ENCODE measurements at regions not wholly inside any gene's neighbourhood (a gene's known extent, or its start where the extent isn't known, plus 50 kb on each side); places are given as distances from the start of the nearest gene placed in this dataset.

GRCh38 chr7:68200051-68200670 is 1203.5 kb downstream of the TYW1 start:
- TF ChIP-seq, protein P1, sequence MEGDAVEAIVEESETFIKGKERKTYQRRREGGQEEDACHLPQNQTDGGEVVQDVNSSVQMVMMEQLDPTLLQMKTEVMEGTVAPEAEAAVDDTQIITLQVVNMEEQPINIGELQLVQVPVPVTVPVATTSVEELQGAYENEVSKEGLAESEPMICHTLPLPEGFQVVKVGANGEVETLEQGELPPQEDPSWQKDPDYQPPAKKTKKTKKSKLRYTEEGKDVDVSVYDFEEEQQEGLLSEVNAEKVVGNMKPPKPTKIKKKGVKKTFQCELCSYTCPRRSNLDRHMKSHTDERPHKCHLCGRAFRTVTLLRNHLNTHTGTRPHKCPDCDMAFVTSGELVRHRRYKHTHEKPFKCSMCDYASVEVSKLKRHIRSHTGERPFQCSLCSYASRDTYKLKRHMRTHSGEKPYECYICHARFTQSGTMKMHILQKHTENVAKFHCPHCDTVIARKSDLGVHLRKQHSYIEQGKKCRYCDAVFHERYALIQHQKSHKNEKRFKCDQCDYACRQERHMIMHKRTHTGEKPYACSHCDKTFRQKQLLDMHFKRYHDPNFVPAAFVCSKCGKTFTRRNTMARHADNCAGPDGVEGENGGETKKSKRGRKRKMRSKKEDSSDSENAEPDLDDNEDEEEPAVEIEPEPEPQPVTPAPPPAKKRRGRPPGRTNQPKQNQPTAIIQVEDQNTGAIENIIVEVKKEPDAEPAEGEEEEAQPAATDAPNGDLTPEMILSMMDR (conservative IDR thresholded peaks at IDR 0.05; ENCODE audit: low read depth in 2 of 2), result no peak
- TF ChIP-seq ETS1 (IDR thresholded peaks at IDR 0.05), result no peak
- no peak for TF ChIP-seq EZH2phosphoT487 (IDR thresholded peaks at IDR 0.05; ENCODE audit: unreplicated experiment)
- no peak for TF ChIP-seq EZH2 (IDR thresholded peaks at IDR 0.05; ENCODE audit: low read depth, unreplicated experiment)
- TF ChIP-seq REST (IDR thresholded peaks at IDR 0.05; ENCODE audit: unreplicated experiment), result no peak
- no peak for TF ChIP-seq POLR2AphosphoS5 (IDR thresholded peaks at IDR 0.05; ENCODE audit: low read depth)
- no peak for TF ChIP-seq ZNF114 (CRISPR knock-in tag; IDR thresholded peaks at IDR 0.05)
- no peak for TF ChIP-seq NANOG (IDR thresholded peaks at IDR 0.05; ENCODE audit: borderline replicate concordance)
- TF ChIP-seq CREB1 (CRISPR knock-in tag; IDR thresholded peaks at IDR 0.05; ENCODE audit: low read depth), result no peak
- TF ChIP-seq, protein P2, sequence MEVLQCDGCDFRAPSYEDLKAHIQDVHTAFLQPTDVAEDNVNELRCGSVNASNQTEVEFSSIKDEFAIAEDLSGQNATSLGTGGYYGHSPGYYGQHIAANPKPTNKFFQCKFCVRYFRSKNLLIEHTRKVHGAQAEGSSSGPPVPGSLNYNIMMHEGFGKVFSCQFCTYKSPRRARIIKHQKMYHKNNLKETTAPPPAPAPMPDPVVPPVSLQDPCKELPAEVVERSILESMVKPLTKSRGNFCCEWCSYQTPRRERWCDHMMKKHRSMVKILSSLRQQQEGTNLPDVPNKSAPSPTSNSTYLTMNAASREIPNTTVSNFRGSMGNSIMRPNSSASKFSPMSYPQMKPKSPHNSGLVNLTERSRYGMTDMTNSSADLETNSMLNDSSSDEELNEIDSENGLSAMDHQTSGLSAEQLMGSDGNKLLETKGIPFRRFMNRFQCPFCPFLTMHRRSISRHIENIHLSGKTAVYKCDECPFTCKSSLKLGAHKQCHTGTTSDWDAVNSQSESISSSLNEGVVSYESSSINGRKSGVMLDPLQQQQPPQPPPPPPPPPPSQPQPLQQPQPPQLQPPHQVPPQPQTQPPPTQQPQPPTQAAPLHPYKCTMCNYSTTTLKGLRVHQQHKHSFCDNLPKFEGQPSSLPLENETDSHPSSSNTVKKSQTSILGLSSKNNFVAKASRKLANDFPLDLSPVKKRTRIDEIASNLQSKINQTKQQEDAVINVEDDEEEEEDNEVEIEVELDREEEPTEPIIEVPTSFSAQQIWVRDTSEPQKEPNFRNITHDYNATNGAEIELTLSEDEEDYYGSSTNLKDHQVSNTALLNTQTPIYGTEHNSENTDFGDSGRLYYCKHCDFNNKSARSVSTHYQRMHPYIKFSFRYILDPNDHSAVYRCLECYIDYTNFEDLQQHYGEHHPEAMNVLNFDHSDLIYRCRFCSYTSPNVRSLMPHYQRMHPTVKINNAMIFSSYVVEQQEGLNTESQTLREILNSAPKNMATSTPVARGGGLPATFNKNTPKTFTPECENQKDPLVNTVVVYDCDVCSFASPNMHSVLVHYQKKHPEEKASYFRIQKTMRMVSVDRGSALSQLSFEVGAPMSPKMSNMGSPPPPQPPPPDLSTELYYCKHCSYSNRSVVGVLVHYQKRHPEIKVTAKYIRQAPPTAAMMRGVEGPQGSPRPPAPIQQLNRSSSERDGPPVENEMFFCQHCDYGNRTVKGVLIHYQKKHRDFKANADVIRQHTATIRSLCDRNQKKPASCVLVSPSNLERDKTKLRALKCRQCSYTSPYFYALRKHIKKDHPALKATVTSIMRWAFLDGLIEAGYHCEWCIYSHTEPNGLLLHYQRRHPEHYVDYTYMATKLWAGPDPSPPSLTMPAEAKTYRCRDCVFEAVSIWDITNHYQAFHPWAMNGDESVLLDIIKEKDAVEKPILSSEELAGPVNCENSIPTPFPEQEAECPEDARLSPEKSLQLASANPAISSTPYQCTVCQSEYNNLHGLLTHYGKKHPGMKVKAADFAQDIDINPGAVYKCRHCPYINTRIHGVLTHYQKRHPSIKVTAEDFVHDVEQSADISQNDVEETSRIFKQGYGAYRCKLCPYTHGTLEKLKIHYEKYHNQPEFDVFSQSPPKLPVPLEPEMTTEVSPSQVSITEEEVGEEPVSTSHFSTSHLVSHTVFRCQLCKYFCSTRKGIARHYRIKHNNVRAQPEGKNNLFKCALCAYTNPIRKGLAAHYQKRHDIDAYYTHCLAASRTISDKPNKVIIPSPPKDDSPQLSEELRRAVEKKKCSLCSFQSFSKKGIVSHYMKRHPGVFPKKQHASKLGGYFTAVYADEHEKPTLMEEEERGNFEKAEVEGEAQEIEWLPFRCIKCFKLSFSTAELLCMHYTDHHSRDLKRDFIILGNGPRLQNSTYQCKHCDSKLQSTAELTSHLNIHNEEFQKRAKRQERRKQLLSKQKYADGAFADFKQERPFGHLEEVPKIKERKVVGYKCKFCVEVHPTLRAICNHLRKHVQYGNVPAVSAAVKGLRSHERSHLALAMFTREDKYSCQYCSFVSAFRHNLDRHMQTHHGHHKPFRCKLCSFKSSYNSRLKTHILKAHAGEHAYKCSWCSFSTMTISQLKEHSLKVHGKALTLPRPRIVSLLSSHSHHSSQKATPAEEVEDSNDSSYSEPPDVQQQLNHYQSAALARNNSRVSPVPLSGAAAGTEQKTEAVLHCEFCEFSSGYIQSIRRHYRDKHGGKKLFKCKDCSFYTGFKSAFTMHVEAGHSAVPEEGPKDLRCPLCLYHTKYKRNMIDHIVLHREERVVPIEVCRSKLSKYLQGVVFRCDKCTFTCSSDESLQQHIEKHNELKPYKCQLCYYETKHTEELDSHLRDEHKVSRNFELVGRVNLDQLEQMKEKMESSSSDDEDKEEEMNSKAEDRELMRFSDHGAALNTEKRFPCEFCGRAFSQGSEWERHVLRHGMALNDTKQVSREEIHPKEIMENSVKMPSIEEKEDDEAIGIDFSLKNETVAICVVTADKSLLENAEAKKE (CRISPR knock-in tag; IDR thresholded peaks at IDR 0.05), result no peak
- TF ChIP-seq JUNB (IDR thresholded peaks at IDR 0.05; ENCODE audit: unreplicated experiment), result no peak
- no peak for TF ChIP-seq STAT1 (IDR thresholded peaks at IDR 0.05; ENCODE audit: unreplicated experiment)
